Tongue (tissue), 1 donor: ENCODE measurements at regions not wholly inside any gene's neighbourhood (a gene's known extent, or its start where the extent isn't known, plus 50 kb on each side); places are given as distances from the start of the nearest gene placed in this dataset.
A peak's percentile ranks its signal among the peaks of the same experiment; 100 is the strongest.
"Not testable (repeated sequence)": the region's sequence is repeated elsewhere in the genome, so short reads cannot be mapped to it uniquely, and the experiment has no call there.

Source experiments
- DNase-seq: peaks from one replicate; pipeline ENCODE4 v3.0.0-alpha.2; 2015

DNA sequence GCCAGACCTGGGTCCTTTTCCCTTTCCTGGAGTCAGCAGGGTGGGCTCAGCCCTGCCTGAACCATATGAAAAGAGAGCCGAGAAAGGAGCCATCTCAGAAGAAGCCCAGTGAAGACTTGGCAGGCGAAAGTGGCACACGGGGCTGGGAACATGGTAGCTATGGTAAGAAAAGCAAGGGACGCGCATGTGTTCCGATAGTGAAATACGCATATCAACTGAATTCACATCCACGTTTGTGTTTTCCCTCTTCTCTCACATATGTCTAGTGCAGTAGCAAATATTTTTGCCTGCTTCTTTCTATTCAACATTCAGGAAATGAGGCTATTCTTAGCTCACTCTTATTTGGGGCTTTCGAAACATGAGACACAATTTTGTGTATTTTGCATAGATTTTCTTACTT is 54.1 kb upstream of the PEG3 start:
- DNase-seq: peak; percentile 37

DNA sequence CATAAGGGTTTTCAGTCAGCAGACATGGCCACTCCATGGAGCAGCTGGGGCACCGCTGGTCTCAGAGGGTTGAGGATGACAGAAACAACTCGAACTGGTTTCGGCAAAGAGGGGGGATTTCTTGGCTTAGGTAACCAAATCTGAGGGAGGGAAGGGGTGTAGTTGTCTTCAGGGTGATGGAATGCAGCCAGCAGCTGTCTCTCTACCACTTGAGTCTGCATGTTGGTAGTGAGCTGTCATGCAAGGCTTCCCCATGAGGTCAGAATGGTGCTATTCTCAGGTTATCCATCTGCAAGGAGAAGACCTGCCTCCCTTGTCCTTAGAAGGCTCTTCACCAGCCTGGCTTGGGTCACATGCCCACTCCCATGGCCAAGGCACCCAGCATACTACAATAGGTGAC is 55.6 kb upstream of the PEG3 start:
- peak; percentile 92 for DNase-seq

DNA sequence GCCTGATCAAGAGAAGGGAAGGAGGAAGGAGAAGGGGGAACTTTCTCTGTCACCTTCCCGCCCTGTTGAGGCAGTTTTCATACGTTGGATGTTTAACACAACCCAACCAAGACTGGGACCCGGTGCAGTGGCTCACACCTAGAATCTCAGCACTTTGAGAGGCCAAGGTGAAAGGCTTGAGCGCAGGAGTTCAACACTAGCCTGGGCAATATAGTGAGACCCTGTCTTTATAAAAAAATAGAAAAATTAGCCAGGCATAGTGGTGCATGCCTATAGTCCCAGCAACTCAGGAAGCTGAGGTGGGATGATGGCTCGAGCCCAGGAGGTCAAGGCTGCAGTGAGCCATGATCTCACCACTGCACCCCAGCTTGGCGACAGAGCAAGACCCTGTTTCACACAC is 59.4 kb upstream of the PEG3 start:
- DNase-seq: no peak

DNA sequence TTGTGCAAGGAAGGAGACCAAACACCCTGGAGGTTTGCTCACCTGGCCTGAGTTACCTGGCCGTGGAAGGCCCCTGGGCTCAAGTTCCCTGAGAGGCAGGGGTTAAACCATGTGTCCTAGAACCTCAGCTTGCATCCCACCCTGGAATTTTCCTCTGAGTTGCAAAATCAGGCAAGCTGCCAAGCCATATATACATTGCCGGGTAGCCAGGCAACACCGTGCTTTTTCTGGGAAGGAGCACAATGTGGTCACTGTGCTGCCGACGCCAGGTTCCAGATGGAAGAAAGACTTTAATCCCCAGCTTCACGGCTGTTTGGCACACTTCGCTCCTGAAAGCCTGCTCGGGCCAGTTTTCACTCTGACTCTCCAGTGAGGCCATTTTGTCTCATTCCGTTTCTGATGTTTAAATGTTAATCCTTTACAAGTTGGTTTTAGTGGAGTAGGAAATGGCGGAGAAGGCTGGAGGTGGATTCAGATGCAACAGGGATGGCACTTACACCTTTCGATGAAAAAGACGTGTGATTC is 60.1 kb upstream of the PEG3 start:
- peak; percentile 99 for DNase-seq

DNA sequence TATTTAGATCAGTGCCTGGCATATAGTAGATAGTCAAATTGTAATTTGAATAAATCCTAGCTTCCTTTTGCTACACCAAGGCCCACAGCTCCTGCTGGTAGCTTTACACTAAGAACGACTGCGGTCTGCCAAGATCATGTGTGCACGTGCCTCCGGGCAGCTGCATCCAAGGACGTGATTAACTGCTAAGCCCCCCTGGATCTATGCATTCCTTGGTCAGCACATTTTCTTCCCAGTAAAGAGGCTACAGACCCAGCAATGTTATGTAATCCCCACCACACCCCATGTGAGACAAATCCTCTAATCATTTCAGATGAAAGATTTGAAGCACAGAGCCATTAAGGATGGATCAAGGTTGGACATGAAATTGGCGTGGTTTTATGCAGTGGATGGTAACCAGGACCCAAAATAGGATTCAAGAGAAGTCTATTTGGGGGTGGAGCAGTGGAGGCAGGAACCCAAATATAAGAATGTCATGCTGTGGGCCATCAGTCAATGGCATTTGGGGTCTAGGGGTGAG is 65.2 kb upstream of the PEG3 start:
- peak; percentile 98 for DNase-seq

DNA sequence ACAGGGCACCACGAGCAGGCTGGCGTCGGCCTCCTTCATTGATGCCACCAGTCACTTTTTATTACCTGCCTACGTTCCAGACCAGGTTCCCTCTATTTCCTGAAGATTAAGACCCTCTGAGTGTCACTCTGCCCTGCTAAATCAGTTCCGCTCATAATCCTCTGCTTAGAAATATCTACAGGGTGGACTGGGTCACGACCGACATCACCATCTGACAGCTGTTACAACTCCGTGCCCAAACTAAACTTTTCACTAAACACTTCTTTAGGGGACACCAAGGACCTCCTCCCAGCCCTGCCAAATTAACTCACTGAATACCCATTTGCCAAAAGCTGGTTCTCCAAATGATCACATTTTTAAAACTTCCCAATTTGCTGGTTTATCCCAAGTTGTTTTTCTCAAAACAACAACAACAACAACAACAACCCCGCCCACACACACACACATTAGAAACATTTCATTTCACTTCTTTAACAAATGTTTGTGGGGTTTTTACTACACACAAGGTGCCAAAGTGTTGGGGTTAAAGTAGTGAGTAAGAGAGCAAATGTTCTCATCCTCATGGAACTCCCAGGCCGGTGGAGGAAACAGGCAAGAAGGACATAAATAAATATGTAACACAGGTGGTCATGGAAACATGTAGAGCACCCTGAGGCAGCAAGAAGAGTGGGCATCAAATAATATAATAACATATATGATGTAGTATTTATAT is 72.0 kb upstream of the PEG3 start:
- peak; percentile 78 for DNase-seq

DNA sequence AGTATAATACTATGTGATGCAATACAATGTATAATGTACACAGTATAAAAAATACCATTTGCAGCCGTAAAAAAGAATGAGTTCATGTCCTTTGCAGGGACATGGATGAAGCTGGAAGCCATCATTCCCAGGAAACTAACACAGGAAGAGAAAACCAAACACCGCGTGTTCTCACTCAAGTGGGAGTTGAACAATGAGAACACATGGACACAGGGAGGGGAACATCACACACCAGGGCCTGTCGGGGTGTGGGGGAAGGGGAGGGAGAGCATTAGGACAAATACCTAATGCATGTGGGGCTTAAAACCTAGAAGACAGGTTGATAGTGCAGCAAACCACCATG is 72.6 kb upstream of the PEG3 start:
- DNase-seq: not testable (repeated sequence)

DNA sequence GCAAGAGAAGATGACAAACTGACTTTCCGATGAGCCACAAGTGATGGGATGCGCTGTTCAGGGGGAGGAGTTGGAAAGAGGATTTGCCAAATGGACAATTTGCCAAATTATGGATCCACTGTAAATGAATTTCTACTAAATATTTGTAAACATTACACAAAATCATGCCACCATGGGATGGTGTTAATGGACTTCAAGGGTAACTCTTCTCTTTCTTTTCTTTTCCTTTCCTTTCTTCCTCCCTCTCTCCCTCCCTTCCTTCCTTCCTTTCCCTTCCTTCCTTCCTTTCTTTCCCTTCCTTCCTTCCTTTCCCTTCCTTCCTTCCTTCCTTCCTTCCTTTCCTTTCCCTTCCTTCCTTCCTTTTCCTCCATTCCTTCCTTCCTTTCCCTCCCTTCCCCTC is 76.0 kb upstream of the PEG3 start:
- DNase-seq: no peak

DNA sequence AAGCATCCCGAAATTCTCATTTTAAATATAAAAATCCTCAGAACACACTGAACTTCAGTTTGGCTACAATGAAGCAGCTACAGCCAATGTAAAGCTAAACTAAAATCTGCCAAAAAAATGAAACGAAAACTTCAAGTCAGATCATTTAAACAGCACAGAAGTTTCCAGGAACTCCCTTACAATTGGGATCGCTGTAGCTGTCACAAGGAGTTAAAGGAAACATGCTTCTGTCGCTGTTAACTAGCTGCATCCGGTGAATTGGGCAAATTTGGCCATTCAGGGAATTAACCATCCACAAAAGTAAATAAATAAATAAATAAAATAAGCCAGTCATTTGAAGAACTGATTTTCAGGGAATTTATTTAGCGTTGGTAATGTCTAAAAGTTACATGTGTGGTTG is 77.0 kb upstream of the PEG3 start:
- DNase-seq: peak; percentile 71

DNA sequence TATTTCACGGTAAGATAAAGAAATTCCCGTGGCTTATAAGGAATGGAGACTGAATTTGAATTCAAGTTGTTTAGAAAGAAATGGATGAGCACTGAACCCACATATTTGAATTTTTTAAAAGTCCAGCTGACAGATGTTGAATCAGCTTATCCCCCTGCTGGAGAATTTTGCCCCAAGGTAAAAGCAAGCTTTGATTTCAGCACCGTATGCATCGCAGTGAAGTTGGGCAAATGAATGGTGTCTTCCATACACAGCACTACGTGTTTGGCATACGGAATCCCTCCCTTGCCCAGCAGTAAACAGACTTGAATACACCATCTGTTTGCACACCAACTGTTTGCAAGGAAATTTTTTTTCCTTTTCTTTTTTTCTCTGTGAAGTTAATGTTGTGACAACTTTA is 77.5 kb upstream of the PEG3 start:
- peak; percentile 78 for DNase-seq

DNA sequence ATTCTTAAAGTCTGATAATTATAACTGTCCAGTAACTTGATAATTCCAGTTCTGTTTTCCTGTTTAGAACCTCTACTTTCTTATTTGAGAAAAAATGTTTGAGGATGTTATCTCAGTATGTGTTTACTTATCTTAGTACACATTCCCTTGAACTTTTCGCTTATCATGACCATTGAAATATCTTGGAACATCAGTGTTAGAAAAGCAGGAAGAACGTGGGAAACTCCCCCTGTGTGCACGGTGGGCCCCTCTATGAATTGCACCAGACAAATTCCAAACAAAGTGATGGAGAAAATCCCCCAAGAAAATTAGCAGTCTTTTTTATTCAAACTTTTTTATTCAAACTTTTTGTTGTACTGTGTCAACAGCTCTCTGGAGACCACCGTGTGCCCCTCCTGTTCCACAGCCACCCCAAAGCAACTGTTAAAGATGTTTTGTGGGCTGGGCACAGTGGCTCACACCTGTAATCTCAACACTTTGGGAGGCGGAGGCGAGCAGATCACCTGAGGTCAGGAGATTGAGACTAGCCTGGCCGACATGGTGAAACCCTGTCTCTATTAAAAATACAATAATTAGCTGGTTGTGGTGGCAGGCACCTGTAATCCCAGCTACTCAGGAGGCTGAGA is 78.3 kb upstream of the PEG3 start:
- no peak for DNase-seq

DNA sequence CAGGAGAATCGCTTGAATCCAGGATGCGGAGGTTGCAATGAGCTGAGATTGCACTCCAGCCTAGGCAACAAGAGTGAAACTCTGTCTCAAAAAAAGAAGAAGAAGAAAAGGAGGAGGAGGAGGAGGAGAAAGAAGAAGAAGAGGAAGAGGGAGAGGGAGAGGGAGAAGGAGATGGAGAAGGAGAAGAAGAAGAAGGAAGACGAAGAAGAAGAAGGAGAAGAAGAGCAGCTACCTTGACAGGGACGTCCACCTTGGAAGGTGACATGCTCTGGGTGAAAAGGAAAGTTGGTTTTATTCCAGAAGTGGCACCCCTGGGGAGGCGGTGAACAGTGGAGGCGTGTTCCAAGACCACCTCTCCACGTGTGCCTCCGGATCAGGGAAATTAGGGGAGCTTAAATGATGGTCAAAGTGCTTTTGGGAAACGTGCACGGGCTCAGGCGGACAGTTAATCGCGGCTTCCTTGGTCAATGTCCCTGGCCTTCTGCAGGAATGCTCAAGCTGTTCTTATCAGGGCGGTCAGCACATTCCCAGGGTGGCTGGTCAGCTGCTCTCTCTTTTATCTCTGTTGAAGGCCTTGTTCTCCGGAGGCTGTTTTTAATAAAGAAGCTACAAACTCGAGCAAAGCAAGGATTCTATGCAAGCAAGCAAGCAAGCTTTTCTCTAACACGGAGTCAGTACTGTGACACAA is 78.9 kb upstream of the PEG3 start:
- DNase-seq: no peak

DNA sequence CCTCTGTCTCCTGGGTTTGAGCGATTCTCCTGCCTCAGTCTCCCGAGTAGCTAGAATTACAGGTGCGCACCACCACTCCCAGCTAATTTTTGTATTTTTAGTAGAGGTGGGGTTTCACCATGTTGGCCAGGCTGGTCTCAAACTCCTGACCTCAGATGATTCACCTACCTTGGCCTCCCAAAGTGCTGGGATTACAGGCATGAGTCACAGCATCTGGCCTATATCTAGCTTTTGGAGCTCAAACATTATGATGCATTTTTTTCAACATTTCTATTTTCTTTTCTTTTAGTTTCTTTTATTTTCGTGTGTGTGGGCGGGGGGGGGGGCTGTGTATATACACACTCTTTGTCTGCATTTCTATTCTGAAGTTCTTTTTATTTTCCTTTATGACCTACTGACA is 85.6 kb upstream of the PEG3 start:
- DNase-seq: not testable (repeated sequence)

DNA sequence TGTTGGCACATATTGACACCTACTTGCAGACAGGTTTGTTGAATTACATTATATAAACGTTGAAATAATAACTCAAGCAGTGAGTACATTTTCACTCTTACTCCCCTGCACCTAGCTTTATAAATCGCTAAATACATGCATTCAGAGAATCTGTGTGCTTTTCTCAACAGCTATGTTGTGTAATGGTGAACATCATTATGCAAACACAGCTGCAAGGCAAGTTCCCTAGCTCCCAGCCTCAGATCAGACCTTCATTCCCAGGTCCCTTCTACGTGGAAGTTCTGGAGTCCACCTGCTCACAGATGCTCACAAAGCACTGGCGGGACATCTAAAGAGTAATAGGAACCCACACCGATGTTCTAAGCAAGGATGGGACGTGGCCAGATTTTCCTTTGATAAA is 86.8 kb upstream of the PEG3 start:
- no peak for DNase-seq

DNA sequence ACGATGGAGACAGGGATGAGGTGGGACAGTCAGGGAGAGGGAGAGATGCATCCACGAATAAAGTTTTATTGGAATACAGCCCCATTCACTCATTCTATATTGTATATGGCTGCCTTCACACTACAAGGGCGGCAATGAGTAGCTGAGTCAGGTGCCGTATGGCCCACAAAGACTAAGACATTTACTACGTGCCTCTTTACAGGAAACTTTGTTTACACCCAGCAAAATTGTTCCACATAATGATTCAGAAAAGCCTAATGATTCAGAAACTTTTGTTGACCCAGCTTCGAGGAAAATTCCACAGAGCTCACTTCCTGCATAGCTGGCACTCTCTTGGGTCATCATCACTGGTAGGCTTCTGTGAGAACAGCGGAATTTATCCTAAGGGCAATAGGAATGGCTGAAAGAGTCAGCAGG is 87.3 kb upstream of the PEG3 start:
- DNase-seq: no peak

DNA sequence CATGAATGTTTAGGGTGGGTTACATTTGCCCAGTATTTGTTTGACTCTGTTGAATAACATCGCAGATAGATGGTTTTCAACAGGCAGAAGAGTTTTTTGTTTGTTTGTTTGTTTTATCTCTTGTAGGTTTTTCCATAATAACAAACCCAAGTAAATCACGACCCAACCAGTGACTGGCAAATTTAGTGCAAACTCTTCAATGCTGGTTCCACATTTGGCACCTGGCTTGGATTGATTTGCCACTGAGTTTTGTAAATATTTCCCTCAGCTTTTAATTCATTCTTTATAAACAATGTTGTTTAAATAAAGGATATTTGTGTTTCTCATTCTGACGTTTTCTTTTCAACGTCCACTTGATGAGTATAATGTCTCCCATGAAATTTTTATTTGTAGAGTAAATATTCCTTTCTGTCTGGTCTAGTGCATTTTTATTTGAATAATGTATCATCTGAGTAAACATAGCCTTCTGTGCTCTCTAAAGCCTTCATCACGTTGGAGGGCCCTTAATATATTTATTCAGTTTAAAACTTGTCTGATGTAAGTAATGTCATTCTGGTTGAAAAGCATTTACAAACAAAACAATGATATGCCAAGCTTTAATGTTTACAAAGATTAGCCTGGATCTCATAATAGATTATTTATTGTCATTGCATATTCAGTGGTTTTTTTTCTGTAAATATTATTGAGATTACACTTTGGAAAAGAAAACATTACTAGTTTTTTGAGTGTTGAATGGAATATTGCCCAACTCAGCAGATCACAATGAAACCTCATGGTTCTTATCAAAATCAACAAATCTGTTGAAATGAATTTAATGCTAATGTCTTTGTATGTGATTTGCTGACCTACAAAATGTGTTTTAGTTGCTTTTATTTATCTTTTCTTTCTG is 90.4 kb upstream of the PEG3 start:
- no peak for DNase-seq

DNA sequence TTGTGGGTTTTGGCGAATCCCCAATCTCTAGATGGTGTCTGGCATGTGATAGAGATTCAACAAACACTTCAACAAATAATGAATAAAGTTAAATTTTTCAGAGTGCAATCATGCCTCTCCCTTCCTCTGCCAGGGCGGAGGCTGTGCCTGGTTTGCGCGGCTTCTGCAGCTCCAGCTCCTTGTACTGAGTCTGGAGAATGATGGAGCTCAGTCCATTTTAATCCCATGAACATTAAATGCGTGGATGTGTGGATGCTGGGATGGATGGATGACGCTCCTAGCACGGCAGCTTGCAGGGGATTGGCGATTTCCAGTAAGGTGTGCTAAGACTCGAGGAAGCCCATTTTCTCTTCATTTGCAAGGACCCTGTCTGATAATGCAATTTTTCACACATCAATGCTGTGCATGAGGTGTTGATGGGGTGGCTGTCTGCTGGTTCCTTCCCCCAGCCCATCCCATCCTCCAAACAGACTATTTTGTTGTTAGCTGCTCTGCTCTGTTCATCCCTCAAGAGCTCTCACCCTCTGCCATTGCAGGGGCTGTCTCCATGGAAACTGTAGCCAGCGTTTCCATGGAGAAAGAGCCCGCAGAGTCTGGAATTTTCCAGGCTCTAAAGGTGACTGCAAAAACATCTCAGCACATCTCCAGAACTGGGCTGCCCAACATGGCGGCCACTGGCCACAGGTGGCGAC is 92.6 kb upstream of the PEG3 start:
- DNase-seq: no peak

DNA sequence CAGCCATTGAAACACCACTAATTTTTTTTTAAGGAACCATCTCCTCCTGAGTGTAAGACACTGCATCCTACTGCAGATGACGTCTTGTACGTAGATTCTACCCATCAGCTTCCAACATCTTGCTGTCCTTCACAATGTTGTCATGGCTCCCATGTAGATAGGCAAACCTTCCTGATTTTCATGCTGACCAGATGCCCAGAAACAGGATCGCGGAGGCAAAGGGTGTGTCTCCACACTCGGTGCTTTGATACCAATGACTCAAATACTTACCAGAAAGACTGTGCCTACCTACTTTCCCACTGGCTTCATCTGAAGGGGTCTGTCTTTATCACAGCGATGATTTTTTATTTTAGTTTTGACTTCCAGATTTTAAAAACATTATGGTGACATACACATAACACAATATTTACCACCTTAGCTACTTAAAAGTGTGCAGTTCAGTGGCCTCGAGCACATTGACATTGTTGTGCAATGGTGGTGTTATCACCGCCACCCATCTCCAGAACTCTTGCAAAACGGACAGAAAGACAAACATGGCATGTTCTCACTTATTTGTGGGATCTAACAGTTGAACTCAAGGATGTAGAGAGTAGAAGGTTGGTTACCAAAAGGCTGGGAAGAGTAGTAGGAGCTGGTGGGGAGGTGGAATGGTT is 94.0 kb upstream of the PEG3 start:
- DNase-seq: no peak

DNA sequence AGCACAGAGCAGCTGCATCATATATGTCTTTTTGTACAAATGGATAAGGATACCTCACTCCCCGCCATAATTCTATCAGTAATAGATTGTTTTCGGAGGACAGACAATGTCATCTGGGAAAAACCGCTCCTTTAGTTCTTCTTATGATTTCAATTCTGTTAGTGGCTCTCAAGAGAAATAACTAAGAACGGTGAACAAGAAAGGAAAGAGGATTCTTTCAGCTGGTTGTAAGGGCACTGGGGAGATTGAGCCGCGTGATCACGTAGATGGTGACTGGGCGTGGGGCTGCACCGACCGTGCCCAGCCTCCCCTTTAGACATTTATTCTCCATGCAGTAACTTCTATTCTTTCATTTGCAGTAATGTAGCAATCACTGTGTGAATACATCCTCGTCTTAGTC is 99.4 kb upstream of the PEG3 start:
- DNase-seq: no peak

DNA sequence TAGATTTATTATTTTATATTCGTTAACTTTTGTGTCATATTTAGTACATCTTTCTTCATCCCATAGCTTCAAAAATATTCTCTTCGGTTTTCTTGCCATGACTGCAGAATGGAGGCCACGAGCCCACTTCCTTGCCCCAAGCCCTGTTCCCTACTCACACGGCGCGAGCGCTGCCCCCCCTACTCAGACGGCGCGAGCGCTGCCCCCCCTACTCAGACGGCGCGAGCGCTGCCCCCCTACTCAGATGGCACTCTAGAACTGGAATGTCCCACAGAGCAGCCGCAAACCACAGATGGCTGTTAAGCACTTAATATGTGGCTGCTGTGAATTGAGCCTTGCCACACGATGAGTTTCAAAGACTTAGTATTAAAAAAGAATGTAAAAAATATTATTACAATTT is 102.2 kb upstream of the PEG3 start:
- peak; percentile 51 for DNase-seq

DNA sequence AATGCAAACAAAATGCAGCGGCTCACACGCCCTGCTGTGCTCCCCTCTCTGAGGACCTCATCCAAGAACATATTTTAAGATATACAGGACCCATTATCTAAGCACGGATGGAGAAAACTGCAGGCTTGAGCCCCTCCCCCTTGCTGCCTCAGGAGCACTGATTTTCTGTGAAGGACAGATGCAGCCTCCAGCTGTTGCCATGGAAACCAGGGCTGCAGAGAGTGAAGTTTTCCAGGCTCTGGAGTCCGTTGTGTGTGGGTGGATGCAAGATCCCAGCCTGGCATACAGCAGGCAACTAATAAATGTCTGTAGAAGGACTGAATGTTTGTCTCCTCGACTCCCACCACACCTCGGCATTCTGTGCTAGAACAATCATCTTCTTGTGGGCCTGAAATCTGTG is 105.6 kb upstream of the PEG3 start:
- peak; percentile 80 for DNase-seq
